Fibroblast of the aortic adventitia (primary cell): ENCODE measurements at regions not wholly inside any gene's neighbourhood (a gene's known extent, or its start where the extent isn't known, plus 50 kb on each side); places are given as distances from the start of the nearest gene placed in this dataset.
A peak's percentile ranks its signal among the peaks of the same experiment; 100 is the strongest.

Experiments
- DNase-seq: peaks from one replicate; pipeline ENCODE4 v3.0.0-alpha.2; 2010; ENCODE audit warnings: low read depth
- H3K4me3 ChIP-seq: 2 replicates; pipeline ENCODE4 v1.5.1; 2011; ENCODE audit warnings: low read depth, mild to moderate bottlenecking, control low read depth, low read length, moderate library complexity
- TF ChIP-seq, protein P1 (sequence below): IDR thresholded peaks from 2 replicates; pipeline ENCODE4 v1.5.1; 2011; ENCODE audit warnings: mild to moderate bottlenecking, low read length, control low read depth, inconsistent platforms; ENCODE audit not compliant: insufficient read depth

- TF ChIP-seq, protein P1, sequence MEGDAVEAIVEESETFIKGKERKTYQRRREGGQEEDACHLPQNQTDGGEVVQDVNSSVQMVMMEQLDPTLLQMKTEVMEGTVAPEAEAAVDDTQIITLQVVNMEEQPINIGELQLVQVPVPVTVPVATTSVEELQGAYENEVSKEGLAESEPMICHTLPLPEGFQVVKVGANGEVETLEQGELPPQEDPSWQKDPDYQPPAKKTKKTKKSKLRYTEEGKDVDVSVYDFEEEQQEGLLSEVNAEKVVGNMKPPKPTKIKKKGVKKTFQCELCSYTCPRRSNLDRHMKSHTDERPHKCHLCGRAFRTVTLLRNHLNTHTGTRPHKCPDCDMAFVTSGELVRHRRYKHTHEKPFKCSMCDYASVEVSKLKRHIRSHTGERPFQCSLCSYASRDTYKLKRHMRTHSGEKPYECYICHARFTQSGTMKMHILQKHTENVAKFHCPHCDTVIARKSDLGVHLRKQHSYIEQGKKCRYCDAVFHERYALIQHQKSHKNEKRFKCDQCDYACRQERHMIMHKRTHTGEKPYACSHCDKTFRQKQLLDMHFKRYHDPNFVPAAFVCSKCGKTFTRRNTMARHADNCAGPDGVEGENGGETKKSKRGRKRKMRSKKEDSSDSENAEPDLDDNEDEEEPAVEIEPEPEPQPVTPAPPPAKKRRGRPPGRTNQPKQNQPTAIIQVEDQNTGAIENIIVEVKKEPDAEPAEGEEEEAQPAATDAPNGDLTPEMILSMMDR: no peak
- H3K4me3 ChIP-seq: no peak overlapping the region
- no peak for DNase-seq
Observed at GRCh38 chr6:164208371-164208770, 793.9 kb downstream of the QKI start.

GRCh38 chr6:164206807-164207423 lies 792.4 kb downstream of the QKI start:
- TF ChIP-seq, protein P1: no peak
- DNase-seq: no peak
- no peak overlapping the region for H3K4me3 ChIP-seq

DNA sequence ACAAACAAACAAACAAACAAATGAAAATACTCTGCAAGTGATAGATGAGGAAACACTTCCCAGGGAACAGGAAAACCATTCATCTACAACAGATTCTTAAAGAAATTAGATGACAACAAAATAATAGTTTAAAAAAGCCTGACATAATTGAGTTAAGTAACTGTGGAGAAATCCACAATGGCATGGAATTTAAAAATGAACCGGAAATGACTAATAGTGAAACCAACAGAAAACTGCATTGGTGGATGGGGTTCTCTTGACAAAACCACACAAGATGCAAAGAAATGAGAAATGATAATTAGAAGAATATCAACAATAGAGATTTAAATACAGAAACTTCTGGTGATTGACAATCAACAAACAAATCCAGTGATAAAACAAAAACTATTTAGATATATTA lies 785.6 kb downstream of the QKI start:
- peak; percentile 2 for DNase-seq
- TF ChIP-seq, protein P1: no peak
- no peak overlapping the region for H3K4me3 ChIP-seq

- no peak overlapping the region for H3K4me3 ChIP-seq
- TF ChIP-seq, protein P1: no peak
- no peak for DNase-seq
Observed at GRCh38 chr6:164195942-164196281, 781.4 kb downstream of the QKI start.

DNA sequence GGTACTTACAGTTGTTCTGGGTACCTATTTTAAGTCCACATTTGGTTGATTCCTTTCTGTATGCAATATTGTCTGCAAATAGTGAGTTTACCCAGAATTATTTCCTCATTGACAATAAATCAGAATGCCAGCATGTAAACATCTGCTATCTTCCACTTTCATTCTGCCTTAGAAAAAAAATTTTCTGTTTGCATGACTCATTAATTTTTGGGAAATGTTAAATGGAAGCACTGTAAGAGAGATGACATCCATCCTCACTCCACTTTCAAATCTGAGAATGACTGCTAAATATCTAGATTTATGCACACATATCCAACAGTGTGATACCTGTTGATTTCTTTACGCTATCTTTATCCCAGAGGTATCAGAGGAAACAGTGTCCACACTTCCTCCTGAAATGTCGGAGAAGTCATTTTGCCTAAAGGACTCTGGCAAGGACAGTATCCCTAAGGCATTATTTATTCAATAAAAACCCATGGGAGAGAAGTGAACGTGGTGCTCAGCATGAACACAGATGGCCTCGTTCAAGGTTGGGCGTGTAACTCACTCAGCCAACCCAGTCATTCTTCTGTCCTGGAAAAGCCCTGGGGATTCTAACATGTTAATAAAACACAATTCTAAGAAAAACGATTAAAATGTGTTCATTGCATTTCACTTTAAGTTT lies 780.9 kb downstream of the QKI start:
- TF ChIP-seq, protein P1: no peak
- DNase-seq: no peak
- H3K4me3 ChIP-seq: no peak overlapping the region

DNA sequence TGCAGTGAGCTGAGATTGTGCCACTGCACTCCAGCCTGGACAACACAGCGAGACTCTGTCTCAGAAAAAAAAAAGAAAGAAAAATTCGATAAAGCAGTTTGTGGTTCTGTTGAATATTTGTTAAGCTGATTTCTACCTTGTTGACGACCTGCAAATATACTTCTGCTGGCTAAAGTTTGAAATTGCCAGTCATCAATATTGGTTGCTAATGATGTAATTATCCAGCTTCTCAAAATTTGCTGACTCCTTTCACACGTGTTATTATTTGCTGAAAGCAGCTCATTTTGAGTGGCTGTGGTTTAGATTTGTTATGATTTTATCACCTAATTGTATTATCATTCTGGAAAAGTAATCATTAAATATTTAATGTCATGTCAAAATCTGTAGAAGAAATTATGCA lies 774.3 kb downstream of the QKI start:
- H3K4me3 ChIP-seq: no peak overlapping the region
- TF ChIP-seq, protein P1: no peak
- no peak for DNase-seq

DNA sequence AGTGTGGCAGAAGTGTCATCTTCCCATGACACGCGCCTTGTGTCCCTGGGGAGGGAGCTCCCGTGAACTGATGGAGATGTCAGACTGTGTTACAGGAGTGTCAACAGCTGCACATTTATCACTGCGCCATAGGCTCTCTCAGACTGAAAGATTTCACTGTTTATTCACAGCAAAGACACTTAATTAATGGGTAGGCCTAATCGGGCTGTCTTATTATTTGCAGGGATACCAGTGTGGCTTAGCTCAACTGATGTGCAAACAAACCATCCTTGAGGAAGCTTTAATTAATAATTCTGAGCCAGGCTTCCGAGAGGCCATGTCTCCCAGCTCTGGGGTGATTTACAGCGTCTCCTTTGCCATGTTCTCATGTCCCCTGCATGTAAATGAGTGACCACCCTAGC lies 771.0 kb downstream of the QKI start:
- no peak overlapping the region for H3K4me3 ChIP-seq
- no peak for DNase-seq
- TF ChIP-seq, protein P1: no peak
